ENCODE measurements at regions not wholly inside any gene's neighbourhood (a gene's known extent, or its start where the extent isn't known, plus 50 kb on each side); places are given as distances from the start of the nearest gene placed in this dataset.

DNA sequence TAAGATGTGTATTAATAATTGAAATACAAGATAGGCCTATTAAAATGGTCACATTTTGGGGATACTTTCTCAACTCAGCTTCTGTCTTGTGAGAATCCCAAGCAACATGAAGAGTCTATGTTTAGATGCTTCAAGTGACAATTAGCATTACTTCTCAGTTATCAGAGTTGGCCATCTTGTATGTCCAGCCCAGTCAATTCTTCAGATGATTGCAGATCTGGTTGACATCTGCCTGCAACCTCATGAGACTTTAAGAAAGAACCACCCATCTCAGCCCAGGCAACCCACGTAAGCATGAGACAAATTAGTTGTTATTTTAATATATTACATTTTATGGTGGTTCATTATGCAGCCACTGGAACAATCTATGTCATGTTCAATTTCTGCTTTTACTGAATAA lies 256.5 kb downstream of the TENT5A start:
- no peak for DNase-seq (ENCODE audit: low read depth)
- Histone ChIP-seq H3K36me3 (ENCODE audit: control insufficient read depth, insufficient read depth, low read length) (no peaks in the 10 kb centered on the region), H3K4me3 (ENCODE audit: low read depth, low read length) (no peak overlapping the region), H3K27me3 (ENCODE audit: control insufficient read depth, insufficient read depth, low read length) (no peaks in the 10 kb centered on the region)
- TF ChIP-seq, protein P1, sequence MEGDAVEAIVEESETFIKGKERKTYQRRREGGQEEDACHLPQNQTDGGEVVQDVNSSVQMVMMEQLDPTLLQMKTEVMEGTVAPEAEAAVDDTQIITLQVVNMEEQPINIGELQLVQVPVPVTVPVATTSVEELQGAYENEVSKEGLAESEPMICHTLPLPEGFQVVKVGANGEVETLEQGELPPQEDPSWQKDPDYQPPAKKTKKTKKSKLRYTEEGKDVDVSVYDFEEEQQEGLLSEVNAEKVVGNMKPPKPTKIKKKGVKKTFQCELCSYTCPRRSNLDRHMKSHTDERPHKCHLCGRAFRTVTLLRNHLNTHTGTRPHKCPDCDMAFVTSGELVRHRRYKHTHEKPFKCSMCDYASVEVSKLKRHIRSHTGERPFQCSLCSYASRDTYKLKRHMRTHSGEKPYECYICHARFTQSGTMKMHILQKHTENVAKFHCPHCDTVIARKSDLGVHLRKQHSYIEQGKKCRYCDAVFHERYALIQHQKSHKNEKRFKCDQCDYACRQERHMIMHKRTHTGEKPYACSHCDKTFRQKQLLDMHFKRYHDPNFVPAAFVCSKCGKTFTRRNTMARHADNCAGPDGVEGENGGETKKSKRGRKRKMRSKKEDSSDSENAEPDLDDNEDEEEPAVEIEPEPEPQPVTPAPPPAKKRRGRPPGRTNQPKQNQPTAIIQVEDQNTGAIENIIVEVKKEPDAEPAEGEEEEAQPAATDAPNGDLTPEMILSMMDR (IDR thresholded peaks at IDR 0.05; ENCODE audit: insufficient read depth, low read length, poor library complexity, severe bottlenecking) = no peak

DNA sequence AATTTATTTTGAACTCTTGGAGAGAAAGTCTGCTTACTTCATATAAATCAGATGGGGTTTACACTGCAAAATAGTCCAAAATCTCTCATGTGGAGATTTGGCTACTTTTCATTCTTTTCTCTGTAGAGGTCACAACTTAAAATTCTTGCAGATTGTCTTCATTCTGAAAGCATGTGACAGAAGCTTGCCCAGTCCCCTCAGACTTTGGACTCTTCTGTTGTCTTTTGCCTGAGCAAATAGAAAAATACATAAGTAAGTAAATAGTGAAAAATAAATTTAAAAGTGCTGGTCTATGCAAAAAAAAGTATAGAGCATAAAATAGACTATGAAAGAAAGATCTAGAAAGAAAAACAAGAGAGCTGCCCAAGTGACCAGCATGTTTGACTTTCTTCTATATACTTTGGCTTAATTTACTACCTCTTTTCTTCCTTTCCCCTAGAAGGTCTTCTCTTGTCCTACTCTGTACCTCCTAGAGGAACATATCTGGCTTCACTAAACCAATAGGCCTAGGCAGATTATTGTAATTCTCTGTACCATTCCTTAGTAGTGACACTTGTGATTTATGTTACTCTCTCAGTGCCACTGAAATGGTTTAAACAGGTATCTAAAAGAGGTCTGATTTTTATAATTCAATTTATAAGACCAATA lies 260.9 kb downstream of the TENT5A start:
- H3K36me3 ChIP-seq (ENCODE audit: control insufficient read depth, insufficient read depth, low read length) = no peaks in the 10 kb centered on the region
- TF ChIP-seq, protein P1 (IDR thresholded peaks at IDR 0.05; ENCODE audit: insufficient read depth, low read length, poor library complexity, severe bottlenecking) = no peak
- H3K4me3 ChIP-seq (ENCODE audit: low read depth, low read length) = no peak overlapping the region
- no peak for DNase-seq (ENCODE audit: low read depth)
- no peaks in the 10 kb centered on the region for H3K27me3 ChIP-seq (ENCODE audit: control insufficient read depth, insufficient read depth, low read length)

DNA sequence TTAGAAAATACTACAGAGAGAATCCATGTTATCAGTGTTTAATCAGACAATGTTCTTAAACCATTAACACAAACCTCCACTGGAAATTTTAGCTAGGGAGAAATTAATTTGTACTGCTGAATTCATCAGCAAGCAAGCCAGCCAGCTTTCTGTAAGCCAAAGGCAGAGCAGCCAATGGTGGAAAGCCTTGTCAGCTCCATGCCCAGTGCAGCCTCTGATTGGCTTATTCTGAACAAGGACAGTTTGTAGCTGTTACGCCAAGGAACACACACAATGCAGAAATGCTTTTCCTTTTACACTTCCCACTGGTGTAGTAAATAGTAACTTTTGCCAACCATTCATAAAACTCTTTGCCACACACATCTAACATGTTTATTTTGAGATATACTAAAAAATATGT lies 265.0 kb downstream of the TENT5A start:
- TF ChIP-seq, protein P1 (IDR thresholded peaks at IDR 0.05; ENCODE audit: insufficient read depth, low read length, poor library complexity, severe bottlenecking) = no peak
- no peak for DNase-seq (ENCODE audit: low read depth)
- no peak overlapping the region for H3K4me3 ChIP-seq (ENCODE audit: low read depth, low read length)
- H3K36me3 ChIP-seq (ENCODE audit: control insufficient read depth, insufficient read depth, low read length) = no peaks in the 10 kb centered on the region
- H3K27me3 ChIP-seq (ENCODE audit: control insufficient read depth, insufficient read depth, low read length) = no peaks in the 10 kb centered on the region

DNA sequence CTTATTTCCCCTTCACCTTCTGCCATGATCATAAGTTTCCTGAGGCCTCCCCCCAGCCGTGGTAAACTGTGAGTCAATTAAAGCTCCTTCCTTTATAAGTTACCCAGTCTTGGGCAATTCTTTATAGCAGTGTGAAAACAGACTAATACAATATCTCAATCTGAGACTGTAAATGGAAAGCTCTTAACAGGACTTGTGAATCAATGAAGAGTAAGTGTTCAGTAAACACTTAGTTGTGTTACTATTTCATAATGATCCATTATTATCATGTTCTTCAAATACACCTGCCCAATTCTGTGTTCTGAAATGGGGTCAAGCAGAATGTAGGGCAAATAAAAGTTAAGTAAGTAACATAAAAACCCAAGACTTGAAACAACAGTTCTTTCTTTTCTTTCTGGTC lies 266.2 kb downstream of the TENT5A start:
- no peak for DNase-seq (ENCODE audit: low read depth)
- Histone ChIP-seq H3K36me3 (ENCODE audit: control insufficient read depth, insufficient read depth, low read length) (no peaks in the 10 kb centered on the region), H3K4me3 (ENCODE audit: low read depth, low read length) (no peak overlapping the region), H3K27me3 (ENCODE audit: control insufficient read depth, insufficient read depth, low read length) (no peaks in the 10 kb centered on the region)
- TF ChIP-seq, protein P1 (IDR thresholded peaks at IDR 0.05; ENCODE audit: insufficient read depth, low read length, poor library complexity, severe bottlenecking) = no peak

DNA sequence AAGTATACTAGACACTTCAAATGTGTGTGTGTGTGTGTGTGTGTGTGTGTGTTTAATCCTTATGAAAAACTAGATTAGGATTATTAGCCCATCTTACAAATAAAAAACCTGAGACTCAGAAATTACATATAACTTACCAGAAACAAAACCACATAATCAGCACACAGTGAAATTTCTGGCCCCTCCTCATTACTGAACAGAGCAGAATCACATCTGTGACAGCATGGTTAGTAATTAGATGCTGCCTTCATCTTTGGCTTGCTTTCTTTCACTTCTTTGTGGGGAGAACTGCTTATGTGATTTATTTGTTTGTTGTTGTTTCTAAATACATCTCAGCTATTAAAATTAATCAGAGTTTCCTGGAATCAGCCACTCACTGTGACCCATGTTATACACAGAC lies 267.1 kb downstream of the TENT5A start:
- no peak for DNase-seq (ENCODE audit: low read depth)
- Histone ChIP-seq H3K27me3 (ENCODE audit: control insufficient read depth, insufficient read depth, low read length) (no peaks in the 10 kb centered on the region), H3K4me3 (ENCODE audit: low read depth, low read length) (no peak overlapping the region), H3K36me3 (ENCODE audit: control insufficient read depth, insufficient read depth, low read length) (no peaks in the 10 kb centered on the region)
- TF ChIP-seq, protein P1 (IDR thresholded peaks at IDR 0.05; ENCODE audit: insufficient read depth, low read length, poor library complexity, severe bottlenecking) = no peak

DNA sequence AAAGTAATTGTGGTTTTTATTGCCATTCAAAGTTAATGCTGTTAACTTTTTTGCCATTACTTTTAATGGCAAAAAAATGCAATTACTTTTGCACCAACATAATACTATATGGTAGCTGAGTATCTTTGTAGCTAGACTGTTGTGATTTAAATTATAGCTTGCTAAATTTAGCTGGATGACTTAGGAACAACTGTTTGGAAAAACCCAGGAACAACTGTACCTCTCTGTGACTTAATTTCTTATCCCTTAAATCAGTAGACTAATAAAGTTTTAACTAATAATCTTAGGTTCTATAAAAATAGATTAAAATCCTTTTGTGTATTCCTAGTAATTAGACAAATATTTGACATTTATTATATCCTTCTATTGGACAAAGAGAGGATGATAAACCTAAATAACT lies 268.2 kb downstream of the TENT5A start:
- H3K27me3 ChIP-seq (ENCODE audit: control insufficient read depth, insufficient read depth, low read length) = no peaks in the 10 kb centered on the region
- DNase-seq (ENCODE audit: low read depth) = no peak
- TF ChIP-seq, protein P1 (IDR thresholded peaks at IDR 0.05; ENCODE audit: insufficient read depth, low read length, poor library complexity, severe bottlenecking) = no peak
- no peak overlapping the region for H3K4me3 ChIP-seq (ENCODE audit: low read depth, low read length)
- H3K36me3 ChIP-seq (ENCODE audit: control insufficient read depth, insufficient read depth, low read length) = no peaks in the 10 kb centered on the region
